ENCODE measurements at regions not wholly inside any gene's neighbourhood (a gene's known extent, or its start where the extent isn't known, plus 50 kb on each side); places are given as distances from the start of the nearest gene placed in this dataset.

- no peak overlapping the region for H3K4me3 ChIP-seq (ENCODE audit: low read depth in 1 of 3, low read length in 3 of 3)
- no peaks in the 10 kb centered on the region for H3K27me3 ChIP-seq (ENCODE audit: control insufficient read depth in 4 of 4, insufficient read depth in 4 of 4, low read length in 3 of 4)
- DNase-seq (ENCODE audit: low spot score) = no peak
- TF ChIP-seq RAD21 (IDR thresholded peaks at IDR 0.05) (no peak), ATF3 (IDR thresholded peaks at IDR 0.05) (no peak), CTCF (IDR thresholded peaks at IDR 0.05; ENCODE audit: low read depth, low read length, missing input control) (no peak), GABPA (IDR thresholded peaks at IDR 0.05 in 1 of 2, conservative IDR thresholded peaks at IDR 0.05 in 1 of 2) (no peak), EGR1 (IDR thresholded peaks at IDR 0.05; ENCODE audit: low read depth in 2 of 2) (no peak), TAF1 (conservative IDR thresholded peaks at IDR 0.05) (no peak), MAX (IDR thresholded peaks at IDR 0.05) (no peak), SP1 (IDR thresholded peaks at IDR 0.05) (no peak), JUND (IDR thresholded peaks at IDR 0.05) (no peak), HNF4G (IDR thresholded peaks at IDR 0.05) (no peak), NR2F2 (IDR thresholded peaks at IDR 0.05) (no peak)
- H3K9me3 ChIP-seq (ENCODE audit: control insufficient read depth in 4 of 4, low read length in 3 of 4) = no peaks in the 10 kb centered on the region
- no peak overlapping the region for H3K9ac ChIP-seq (ENCODE audit: low read depth in 1 of 2, low read length in 2 of 2)
- no peaks in the 10 kb centered on the region for H3K4me1 ChIP-seq (ENCODE audit: control insufficient read depth in 4 of 4, insufficient read depth in 4 of 4, low read length in 3 of 4)
- 85% methylated on average over 9 of the region's 9 CpGs for WGBS
- H3K27ac ChIP-seq (ENCODE audit: low read depth in 1 of 2, low read length in 2 of 2) = no peak overlapping the region
- H3K36me3 ChIP-seq (ENCODE audit: control insufficient read depth in 4 of 4, insufficient read depth in 3 of 4, low read depth in 1 of 4, low read length in 3 of 4) = no peaks in the 10 kb centered on the region
Observed at GRCh38 chr13:30079501-30079900, 227.8 kb downstream of the KATNAL1 start.

GRCh38 chr13:30078059-30078458 is 227.6 kb upstream of the UBL3 start:
- DNase-seq (ENCODE audit: low spot score) = no peak
- TF ChIP-seq TAF1 (conservative IDR thresholded peaks at IDR 0.05) = no peak

GRCh38 chr13:30077240-30077735 is 226.9 kb upstream of the UBL3 start:
- no peak overlapping the region for H3K27ac ChIP-seq (ENCODE audit: low read depth in 1 of 2, low read length in 2 of 2)
- no peak overlapping the region for H3K4me3 ChIP-seq (ENCODE audit: low read depth in 1 of 3, low read length in 3 of 3)
- no peak overlapping the region for H3K9ac ChIP-seq (ENCODE audit: low read depth in 1 of 2, low read length in 2 of 2)
- TF ChIP-seq CTCF (IDR thresholded peaks at IDR 0.05; ENCODE audit: low read depth, low read length, missing input control) = no peak
- TF ChIP-seq REST (IDR thresholded peaks at IDR 0.05) = no peak
- no peak for TF ChIP-seq MAX (IDR thresholded peaks at IDR 0.05)
- TF ChIP-seq NR2F2 (IDR thresholded peaks at IDR 0.05) = no peak
- DNase-seq (ENCODE audit: low spot score) = no peak
- H3K27me3 ChIP-seq (ENCODE audit: control insufficient read depth in 4 of 4, insufficient read depth in 4 of 4, low read length in 3 of 4) = no peaks in the 10 kb centered on the region
- no peaks in the 10 kb centered on the region for H3K36me3 ChIP-seq (ENCODE audit: control insufficient read depth in 4 of 4, insufficient read depth in 3 of 4, low read depth in 1 of 4, low read length in 3 of 4)
- H3K4me1 ChIP-seq (ENCODE audit: control insufficient read depth in 4 of 4, insufficient read depth in 4 of 4, low read length in 3 of 4) = no peaks in the 10 kb centered on the region
- H3K9me3 ChIP-seq (ENCODE audit: control insufficient read depth in 4 of 4, low read length in 3 of 4) = no peaks in the 10 kb centered on the region
- WGBS = 94% methylated on average over 4 of the region's 4 CpGs

More at GRCh38 chr13:30078059-30078458, 227.6 kb upstream of the UBL3 start:
- no peak overlapping the region for H3K9ac ChIP-seq (ENCODE audit: low read depth in 1 of 2, low read length in 2 of 2)
- H3K4me1 ChIP-seq (ENCODE audit: control insufficient read depth in 4 of 4, insufficient read depth in 4 of 4, low read length in 3 of 4) = no peaks in the 10 kb centered on the region
- no peaks in the 10 kb centered on the region for H3K9me3 ChIP-seq (ENCODE audit: control insufficient read depth in 4 of 4, low read length in 3 of 4)
- no peak overlapping the region for H3K4me3 ChIP-seq (ENCODE audit: low read depth in 1 of 3, low read length in 3 of 3)
- 95% methylated on average over 10 of the region's 10 CpGs for WGBS
- no peak overlapping the region for H3K27ac ChIP-seq (ENCODE audit: low read depth in 1 of 2, low read length in 2 of 2)
- no peaks in the 10 kb centered on the region for H3K27me3 ChIP-seq (ENCODE audit: control insufficient read depth in 4 of 4, insufficient read depth in 4 of 4, low read length in 3 of 4)
- H3K36me3 ChIP-seq (ENCODE audit: control insufficient read depth in 4 of 4, insufficient read depth in 3 of 4, low read depth in 1 of 4, low read length in 3 of 4) = no peaks in the 10 kb centered on the region

Measured in liver (tissue), 8 donors.